Endodermal cell (in vitro differentiated cells): ENCODE measurements at regions not wholly inside any gene's neighbourhood (a gene's known extent, or its start where the extent isn't known, plus 50 kb on each side); places are given as distances from the start of the nearest gene placed in this dataset.

Experiments
- DNase-seq: peaks from one replicate; pipeline ENCODE4 v3.0.0-alpha.2; 2017
- H3K27ac ChIP-seq: 2 replicates; pipeline ENCODE4 v1.5.1; 2013; ENCODE audit warnings: mild to moderate bottlenecking, low read depth, low read length, moderate library complexity
- H3K27me3 ChIP-seq: 2 replicates; pipeline ENCODE4 v1.6.1; 2013; ENCODE audit warnings: mild to moderate bottlenecking, low read length, moderate library complexity; ENCODE audit not compliant: insufficient read depth, control insufficient read depth, poor library complexity, severe bottlenecking
- H3K36me3 ChIP-seq: 2 replicates; pipeline ENCODE4 v1.7.0; 2013; ENCODE audit warnings: mild to moderate bottlenecking, low read length, moderate library complexity; ENCODE audit not compliant: control insufficient read depth, insufficient read depth
- H3K4me1 ChIP-seq: one replicate; pipeline ENCODE4 v1.7.0; 2013; ENCODE audit warnings: low read length; ENCODE audit not compliant: control insufficient read depth, insufficient read depth
- H3K4me3 ChIP-seq: 2 replicates; pipeline ENCODE4 v1.5.1; 2013; ENCODE audit warnings: mild to moderate bottlenecking, low read length, moderate library complexity
- H3K9ac ChIP-seq: 2 replicates; pipeline ENCODE4 v1.6.1; 2013; ENCODE audit warnings: mild to moderate bottlenecking, low read length, moderate library complexity; ENCODE audit not compliant: poor library complexity, severe bottlenecking; ENCODE audit errors: extremely low read depth
- H3K9me3 ChIP-seq: 2 replicates; pipeline ENCODE4 v1.6.1; 2013; ENCODE audit warnings: mild to moderate bottlenecking, low read length, moderate library complexity; ENCODE audit not compliant: control insufficient read depth
- H3K27ac Mint-ChIP-seq: 2 replicates; pipeline ENCODE4 v1.8.0; 2020; ENCODE audit warnings: mixed read lengths
- H3K27me3 Mint-ChIP-seq: 2 replicates; pipeline ENCODE4 v1.8.0; 2021; ENCODE audit warnings: mild to moderate bottlenecking, mixed read lengths; ENCODE audit not compliant: insufficient read depth
- H3K36me3 Mint-ChIP-seq: 2 replicates; pipeline ENCODE4 v1.8.0; 2020; ENCODE audit warnings: low read depth, mixed read lengths
- H3K4me1 Mint-ChIP-seq: 2 replicates; pipeline ENCODE4 v1.8.0; 2020; ENCODE audit warnings: mixed read lengths
- H3K4me3 Mint-ChIP-seq: 2 replicates; pipeline ENCODE4 v1.8.0; 2020; ENCODE audit warnings: mild to moderate bottlenecking, moderate library complexity, mixed read lengths
- H3K9me3 Mint-ChIP-seq: 2 replicates; pipeline ENCODE4 v1.8.0; 2020; ENCODE audit warnings: mild to moderate bottlenecking, mixed read lengths
- CTCF ChIP-seq: fragments of 200-600 bp; sonication (generic); conservative IDR thresholded peaks from 2 replicates; pipeline ENCODE4 v1.5.0; 2021; ENCODE audit warnings: antibody characterized with exemption, mild to moderate bottlenecking
- WGBS, 2 experiments: methylation state at CpG; one replicate each; pipeline versions ENCODE4 v1.1.5 to v1.1.7; 2013; ENCODE audit warnings: missing lambda C conversion rate in 2 of 2, mixed read lengths in 1 of 2; ENCODE audit not compliant: insufficient coverage in 1 of 2, insufficient read length in 1 of 2; 5-methylcytosine and 5-hydroxymethylcytosine counted together

DNA sequence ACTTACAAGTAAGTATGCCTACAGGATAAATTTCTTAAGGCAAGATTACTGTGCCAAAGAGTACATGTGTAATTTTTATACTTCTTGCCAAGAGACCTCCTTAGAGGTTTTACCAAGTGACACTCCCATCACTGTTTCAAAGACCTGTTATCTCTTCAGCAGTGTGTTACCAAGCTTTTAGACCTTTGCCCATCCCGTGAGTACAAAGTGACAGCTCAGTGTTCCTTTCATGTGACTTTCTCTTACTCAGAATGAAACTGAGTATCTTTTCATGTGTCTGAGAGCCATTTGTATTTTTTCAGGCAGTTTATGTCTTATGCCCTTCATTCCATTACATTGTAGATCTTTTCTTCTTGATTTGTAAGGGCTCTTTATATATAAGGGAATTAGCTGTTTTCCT is 287.5 kb upstream of the SALL3 start:
- Mint-ChIP-seq H3K4me3 (no peak overlapping the region), H3K9me3 (no peaks in the 10 kb centered on the region), H3K27ac (no peak overlapping the region), H3K4me1 (no peaks in the 10 kb centered on the region), H3K27me3 (no peaks in the 10 kb centered on the region), H3K36me3 (no peaks in the 10 kb centered on the region)
- no peak overlapping the region for H3K4me3 ChIP-seq
- no peak overlapping the region for H3K27ac ChIP-seq
- no peak for DNase-seq
- H3K27me3 ChIP-seq: no peaks in the 10 kb centered on the region
- no peaks in the 10 kb centered on the region for H3K9me3 ChIP-seq
- no peak for TF ChIP-seq CTCF
- WGBS, 2 experiments: 80 to 90% methylated on average over 1 of the region's 1 CpG
- no peak overlapping the region for H3K9ac ChIP-seq
- no peaks in the 10 kb centered on the region for H3K4me1 ChIP-seq
- H3K36me3 ChIP-seq: no peaks in the 10 kb centered on the region

GRCh38 chr18:78693429-78693828 is 286.2 kb upstream of the SALL3 start:
- Histone ChIP-seq H3K9ac (no peak overlapping the region), H3K9me3 (no peaks in the 10 kb centered on the region), H3K36me3 (no peaks in the 10 kb centered on the region), H3K4me3 (no peak overlapping the region), H3K27me3 (no peaks in the 10 kb centered on the region), H3K4me1 (no peaks in the 10 kb centered on the region), H3K27ac (no peak overlapping the region)
- no peak for DNase-seq
- Mint-ChIP-seq H3K9me3 (no peaks in the 10 kb centered on the region), H3K27me3 (no peaks in the 10 kb centered on the region), H3K4me3 (no peak overlapping the region), H3K27ac (no peak overlapping the region), H3K36me3 (no peaks in the 10 kb centered on the region), H3K4me1 (no peaks in the 10 kb centered on the region)
- TF ChIP-seq CTCF: no peak
- 87 to 93% methylated on average over 4 to 7 of the region's 7 CpGs for WGBS, 2 experiments

DNA sequence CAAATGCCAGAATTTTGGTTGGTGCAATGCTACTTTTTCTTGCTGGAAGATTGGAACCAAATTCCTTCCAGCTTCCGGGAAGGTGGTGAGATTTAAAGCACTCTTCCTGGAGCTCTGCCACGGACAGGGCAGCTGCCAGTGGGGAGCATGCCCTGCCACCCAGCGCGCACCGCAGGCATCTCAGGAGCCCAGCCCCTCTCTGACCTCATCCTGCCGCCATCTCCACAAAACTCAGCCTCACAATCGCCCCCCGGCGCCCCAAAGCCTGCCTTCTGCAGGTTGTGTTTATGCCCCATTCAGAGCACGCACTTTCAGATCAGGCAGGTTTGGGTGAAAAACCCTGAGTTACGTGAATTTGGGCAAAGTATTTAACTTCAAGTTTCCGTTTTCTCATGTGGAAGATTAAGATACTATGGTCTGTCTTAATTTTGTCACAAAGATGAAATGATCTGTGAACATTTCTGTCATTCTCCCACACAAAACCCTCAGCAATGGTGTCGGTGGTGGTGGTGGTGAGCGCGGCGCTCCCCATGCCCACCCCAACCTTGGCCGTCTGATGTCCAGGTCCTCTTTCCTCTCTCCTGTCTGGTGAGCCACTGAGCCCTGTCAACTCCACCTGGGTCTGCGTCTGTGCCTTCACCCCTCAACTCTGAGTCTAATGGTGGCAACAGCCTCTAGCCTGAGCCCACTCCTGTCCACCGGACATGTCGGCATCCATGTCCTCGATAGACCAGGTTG is 282.8 kb upstream of the SALL3 start:
- Histone ChIP-seq H3K27ac (no peak overlapping the region), H3K36me3 (no peaks in the 10 kb centered on the region), H3K4me1 (no peaks in the 10 kb centered on the region), H3K9me3 (no peaks in the 10 kb centered on the region), H3K27me3 (no peaks in the 10 kb centered on the region), H3K4me3 (no peak overlapping the region), H3K9ac (no peak overlapping the region)
- Mint-ChIP-seq H3K27me3 (no peaks in the 10 kb centered on the region), H3K4me3 (no peak overlapping the region), H3K9me3 (no peaks in the 10 kb centered on the region), H3K27ac (no peak overlapping the region), H3K4me1 (peaks cover 1% of the 10 kb centered on the region), H3K36me3 (no peaks in the 10 kb centered on the region)
- whole genome bisulfite sequencing, 2 experiments: 94% methylated on average over 14 to 21 of the region's 21 CpGs
- DNase-seq: no peak
- no peak for TF ChIP-seq CTCF
